ENCODE measurements at regions not wholly inside any gene's neighbourhood (a gene's known extent, or its start where the extent isn't known, plus 50 kb on each side); places are given as distances from the start of the nearest gene placed in this dataset.

DNA sequence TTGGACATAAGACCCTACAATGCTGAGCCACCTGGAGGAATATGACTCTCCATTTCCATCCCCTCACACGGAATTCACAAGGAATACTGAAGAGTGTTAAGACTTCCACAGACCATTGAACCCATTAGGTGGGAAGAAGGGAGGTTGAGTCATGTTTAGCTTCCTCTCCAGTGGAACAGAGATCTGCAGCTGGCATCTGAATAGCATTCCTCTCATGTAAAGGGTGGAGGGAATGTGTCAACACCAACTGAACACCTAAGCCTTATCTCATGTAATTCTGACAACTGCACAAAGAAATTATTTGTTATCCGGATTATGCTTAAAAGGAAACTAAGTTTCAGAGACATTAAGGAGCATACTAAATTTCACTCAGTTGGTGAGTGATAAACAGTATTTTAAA is 705.9 kb downstream of the MAFB start:
- Histone ChIP-seq H3K4me3 (ENCODE audit: low read length, poor library complexity, severe bottlenecking) (no peak overlapping the region), H3K27me3 (ENCODE audit: insufficient read depth, low read length, poor library complexity, severe bottlenecking) (no peaks in the 10 kb centered on the region), H3K9me3 (ENCODE audit: insufficient read depth, low read depth, low read length) (no peaks in the 10 kb centered on the region), H3K36me3 (ENCODE audit: insufficient read depth, low read length) (no peaks in the 10 kb centered on the region), H3K9me2 (replicated peaks; ENCODE audit: low read depth, low read length) (no peaks in the 10 kb centered on the region), H3K4me1 (ENCODE audit: insufficient read depth, low read length, poor library complexity, severe bottlenecking) (no peaks in the 10 kb centered on the region), H3K79me2 (ENCODE audit: insufficient read depth, low read length) (no peaks in the 10 kb centered on the region), H3F3A (ENCODE audit: low read depth) (no peaks in the 10 kb centered on the region), H3K4me2 (ENCODE audit: low read depth, low read length, poor library complexity, severe bottlenecking) (no peak overlapping the region), H3K9ac (ENCODE audit: low read depth, low read length, poor library complexity, severe bottlenecking) (no peak overlapping the region), H2AFZ (ENCODE audit: low read length) (no peak overlapping the region), H4K20me1 (ENCODE audit: insufficient read depth, low read length, poor library complexity, severe bottlenecking) (no peaks in the 10 kb centered on the region)
- TF ChIP-seq EZH2phosphoT487 (IDR thresholded peaks at IDR 0.05; ENCODE audit: borderline replicate concordance) = no peak
- TF ChIP-seq, protein P1, sequence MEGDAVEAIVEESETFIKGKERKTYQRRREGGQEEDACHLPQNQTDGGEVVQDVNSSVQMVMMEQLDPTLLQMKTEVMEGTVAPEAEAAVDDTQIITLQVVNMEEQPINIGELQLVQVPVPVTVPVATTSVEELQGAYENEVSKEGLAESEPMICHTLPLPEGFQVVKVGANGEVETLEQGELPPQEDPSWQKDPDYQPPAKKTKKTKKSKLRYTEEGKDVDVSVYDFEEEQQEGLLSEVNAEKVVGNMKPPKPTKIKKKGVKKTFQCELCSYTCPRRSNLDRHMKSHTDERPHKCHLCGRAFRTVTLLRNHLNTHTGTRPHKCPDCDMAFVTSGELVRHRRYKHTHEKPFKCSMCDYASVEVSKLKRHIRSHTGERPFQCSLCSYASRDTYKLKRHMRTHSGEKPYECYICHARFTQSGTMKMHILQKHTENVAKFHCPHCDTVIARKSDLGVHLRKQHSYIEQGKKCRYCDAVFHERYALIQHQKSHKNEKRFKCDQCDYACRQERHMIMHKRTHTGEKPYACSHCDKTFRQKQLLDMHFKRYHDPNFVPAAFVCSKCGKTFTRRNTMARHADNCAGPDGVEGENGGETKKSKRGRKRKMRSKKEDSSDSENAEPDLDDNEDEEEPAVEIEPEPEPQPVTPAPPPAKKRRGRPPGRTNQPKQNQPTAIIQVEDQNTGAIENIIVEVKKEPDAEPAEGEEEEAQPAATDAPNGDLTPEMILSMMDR (conservative IDR thresholded peaks at IDR 0.05; ENCODE audit: low read length) = no peak

DNA sequence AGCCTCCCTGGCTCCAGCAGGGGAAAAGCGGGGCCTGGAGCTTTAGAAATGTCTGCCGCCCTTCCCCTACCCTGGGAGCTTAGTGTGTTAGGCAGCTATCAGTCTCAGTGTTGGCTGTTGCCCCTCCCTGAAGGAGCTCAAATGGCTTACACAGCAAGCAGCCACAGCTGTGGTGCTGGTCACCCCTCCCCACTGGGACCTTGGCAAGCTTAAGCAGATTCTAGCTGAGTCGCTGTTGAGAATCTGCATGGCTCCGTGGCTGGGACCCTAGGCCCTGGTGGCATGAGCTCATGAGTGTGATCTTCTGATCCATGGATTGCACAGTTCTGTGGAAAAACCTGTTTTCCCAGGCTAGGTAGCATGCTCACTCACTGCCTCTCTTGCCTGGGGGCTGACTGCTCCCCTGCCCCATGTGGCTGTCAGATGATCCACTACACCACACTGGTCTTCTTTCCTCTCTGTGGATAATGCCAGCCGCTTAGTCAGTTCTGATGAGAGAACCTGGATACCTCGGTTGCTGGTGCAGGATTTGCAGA is 714.0 kb downstream of the MAFB start:
- Histone ChIP-seq H4K20me1 (ENCODE audit: insufficient read depth, low read length, poor library complexity, severe bottlenecking) (no peaks in the 10 kb centered on the region), H3F3A (ENCODE audit: low read depth) (no peaks in the 10 kb centered on the region), H3K4me1 (ENCODE audit: insufficient read depth, low read length, poor library complexity, severe bottlenecking) (no peaks in the 10 kb centered on the region), H3K9ac (ENCODE audit: low read depth, low read length, poor library complexity, severe bottlenecking) (no peak overlapping the region), H3K9me3 (ENCODE audit: insufficient read depth, low read depth, low read length) (peaks cover 2% of the 10 kb centered on the region; the same call in 1 of the 2 replicates), H3K79me2 (ENCODE audit: insufficient read depth, low read length) (no peaks in the 10 kb centered on the region), H2AFZ (ENCODE audit: low read length) (no peak overlapping the region), H3K4me2 (ENCODE audit: low read depth, low read length, poor library complexity, severe bottlenecking) (no peak overlapping the region), H3K4me3 (ENCODE audit: low read length, poor library complexity, severe bottlenecking) (no peak overlapping the region), H3K27me3 (ENCODE audit: insufficient read depth, low read length, poor library complexity, severe bottlenecking) (no peaks in the 10 kb centered on the region), H3K36me3 (ENCODE audit: insufficient read depth, low read length) (no peaks in the 10 kb centered on the region), H3K9me2 (replicated peaks; ENCODE audit: low read depth, low read length) (no peaks in the 10 kb centered on the region)
- TF ChIP-seq, protein P1 (conservative IDR thresholded peaks at IDR 0.05; ENCODE audit: low read length) = no peak
- no peak for TF ChIP-seq EZH2phosphoT487 (IDR thresholded peaks at IDR 0.05; ENCODE audit: borderline replicate concordance)

DNA sequence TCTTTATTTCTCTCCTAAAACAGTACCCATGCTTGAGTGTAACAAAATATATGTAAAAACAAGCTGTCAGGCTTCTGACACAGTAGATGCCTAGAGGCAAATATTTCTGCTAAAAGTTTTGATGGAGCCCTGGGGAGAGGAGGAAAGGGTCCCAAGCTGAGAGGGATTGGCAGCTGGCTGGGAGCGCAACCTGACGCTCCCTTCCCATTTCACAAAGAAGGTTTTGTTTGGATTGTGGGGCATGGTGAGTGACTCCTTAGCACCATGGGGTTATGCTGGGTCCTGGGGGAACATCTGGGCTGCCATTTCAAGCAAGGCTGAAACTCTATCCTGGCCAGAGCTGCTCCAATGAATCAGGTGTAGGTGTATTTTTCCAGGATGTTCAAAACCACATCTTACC is 720.5 kb downstream of the MAFB start:
- H3K4me1 ChIP-seq (ENCODE audit: insufficient read depth, low read length, poor library complexity, severe bottlenecking) = no peaks in the 10 kb centered on the region
- H3K4me2 ChIP-seq (ENCODE audit: low read depth, low read length, poor library complexity, severe bottlenecking) = no peak overlapping the region
- no peaks in the 10 kb centered on the region for H3K27me3 ChIP-seq (ENCODE audit: insufficient read depth, low read length, poor library complexity, severe bottlenecking)
- TF ChIP-seq, protein P1 (conservative IDR thresholded peaks at IDR 0.05; ENCODE audit: low read length) = no peak
- TF ChIP-seq EZH2phosphoT487 (IDR thresholded peaks at IDR 0.05; ENCODE audit: borderline replicate concordance) = no peak
- no peaks in the 10 kb centered on the region for H3K9me3 ChIP-seq (ENCODE audit: insufficient read depth, low read depth, low read length)
- no peaks in the 10 kb centered on the region for H4K20me1 ChIP-seq (ENCODE audit: insufficient read depth, low read length, poor library complexity, severe bottlenecking)
- H3K79me2 ChIP-seq (ENCODE audit: insufficient read depth, low read length) = no peaks in the 10 kb centered on the region
- no peak overlapping the region for H3K4me3 ChIP-seq (ENCODE audit: low read length, poor library complexity, severe bottlenecking)
- no peaks in the 10 kb centered on the region for H3F3A ChIP-seq (ENCODE audit: low read depth)
- H2AFZ ChIP-seq (ENCODE audit: low read length) = no peak overlapping the region
- H3K9ac ChIP-seq (ENCODE audit: low read depth, low read length, poor library complexity, severe bottlenecking) = no peak overlapping the region
- H3K36me3 ChIP-seq (ENCODE audit: insufficient read depth, low read length) = no peaks in the 10 kb centered on the region
- no peaks in the 10 kb centered on the region for H3K9me2 ChIP-seq (replicated peaks; ENCODE audit: low read depth, low read length)
